ENCODE measurements at regions not wholly inside any gene's neighbourhood (a gene's known extent, or its start where the extent isn't known, plus 50 kb on each side); places are given as distances from the start of the nearest gene placed in this dataset.

DNA sequence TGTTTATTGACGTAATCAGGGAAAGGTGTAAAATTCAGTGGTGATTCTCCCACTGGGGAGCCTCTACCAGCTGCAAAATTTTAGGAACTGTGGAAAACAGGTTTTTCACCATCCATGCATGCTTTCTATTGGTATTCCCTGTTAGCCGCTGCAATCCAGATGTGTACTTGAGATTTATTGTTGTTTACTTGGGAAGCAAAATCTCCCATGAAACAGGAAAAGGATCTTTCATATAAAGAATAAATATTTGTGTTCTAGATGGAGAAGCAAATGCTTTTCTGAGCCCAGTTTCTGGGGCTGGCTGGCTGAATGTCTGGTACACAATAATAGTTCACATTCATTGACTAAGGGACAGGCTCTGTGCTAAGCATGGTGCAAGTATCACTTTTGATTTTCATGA is 144.6 kb upstream of the RASGRP1 start:
- H3K36me3 ChIP-seq (ENCODE audit: insufficient read depth, low read length): no peaks in the 10 kb centered on the region
- no peaks in the 10 kb centered on the region for H3K9me2 ChIP-seq (ENCODE audit: low read depth, low read length)
- no peaks in the 10 kb centered on the region for H3K79me2 ChIP-seq (ENCODE audit: insufficient read depth, low read length)
- H3K27ac ChIP-seq (ENCODE audit: low read depth, low read length, poor library complexity, severe bottlenecking): no peak overlapping the region
- H3K4me1 ChIP-seq (ENCODE audit: insufficient read depth, low read length, severe bottlenecking): no peaks in the 10 kb centered on the region
- H3K9me3 ChIP-seq (ENCODE audit: low read length): no peaks in the 10 kb centered on the region
- H3K9ac ChIP-seq (ENCODE audit: low read length): no peak overlapping the region
- no peak overlapping the region for H3K4me3 ChIP-seq (ENCODE audit: low read depth, low read length, poor library complexity, severe bottlenecking)
- H4K20me1 ChIP-seq (ENCODE audit: insufficient read depth, low read length): no peaks in the 10 kb centered on the region
- H2AFZ ChIP-seq (ENCODE audit: low read length): no peak overlapping the region
- no peaks in the 10 kb centered on the region for H3F3A ChIP-seq (ENCODE audit: insufficient read depth, low read length)
- no peak overlapping the region for H3K4me2 ChIP-seq (ENCODE audit: low read length)
- TF ChIP-seq EZH2 (IDR thresholded peaks at IDR 0.05; ENCODE audit: borderline replicate concordance, low read length) (no peak), CTCF (IDR thresholded peaks at IDR 0.05; ENCODE audit: low read length) (no peak)
- 0 out of 2 replicates have a peak, but pooled peaks cover 4% of the 10 kb centered on the region for H3K27me3 ChIP-seq (ENCODE audit: insufficient read depth, low read length)

- no peaks in the 10 kb centered on the region; the same call in 1 of the 2 replicates for H3K36me3 ChIP-seq (ENCODE audit: insufficient read depth, low read length)
- no peaks in the 10 kb centered on the region for H3K9me2 ChIP-seq (ENCODE audit: low read depth, low read length)
- no peaks in the 10 kb centered on the region for H3F3A ChIP-seq (ENCODE audit: insufficient read depth, low read length)
- H3K9ac ChIP-seq (ENCODE audit: low read length): no peak overlapping the region
- H3K4me2 ChIP-seq (ENCODE audit: low read length): no peak overlapping the region
- no peaks in the 10 kb centered on the region for H4K20me1 ChIP-seq (ENCODE audit: insufficient read depth, low read length)
- H3K27me3 ChIP-seq (ENCODE audit: insufficient read depth, low read length): 0 out of 2 replicates have a peak, but pooled peaks cover 4% of the 10 kb centered on the region
- TF ChIP-seq CTCF (IDR thresholded peaks at IDR 0.05; ENCODE audit: low read length) (no peak), EZH2 (IDR thresholded peaks at IDR 0.05; ENCODE audit: borderline replicate concordance, low read length) (no peak)
- H3K4me3 ChIP-seq (ENCODE audit: low read depth, low read length, poor library complexity, severe bottlenecking): no peak overlapping the region
- no peak overlapping the region for H3K27ac ChIP-seq (ENCODE audit: low read depth, low read length, poor library complexity, severe bottlenecking)
- H3K79me2 ChIP-seq (ENCODE audit: insufficient read depth, low read length): no peaks in the 10 kb centered on the region
- H2AFZ ChIP-seq (ENCODE audit: low read length): no peak overlapping the region
- H3K9me3 ChIP-seq (ENCODE audit: low read length): no peaks in the 10 kb centered on the region
- no peaks in the 10 kb centered on the region for H3K4me1 ChIP-seq (ENCODE audit: insufficient read depth, low read length, severe bottlenecking)
Observed at GRCh38 chr15:38714309-38715072, 149.9 kb upstream of the RASGRP1 start.

DNA sequence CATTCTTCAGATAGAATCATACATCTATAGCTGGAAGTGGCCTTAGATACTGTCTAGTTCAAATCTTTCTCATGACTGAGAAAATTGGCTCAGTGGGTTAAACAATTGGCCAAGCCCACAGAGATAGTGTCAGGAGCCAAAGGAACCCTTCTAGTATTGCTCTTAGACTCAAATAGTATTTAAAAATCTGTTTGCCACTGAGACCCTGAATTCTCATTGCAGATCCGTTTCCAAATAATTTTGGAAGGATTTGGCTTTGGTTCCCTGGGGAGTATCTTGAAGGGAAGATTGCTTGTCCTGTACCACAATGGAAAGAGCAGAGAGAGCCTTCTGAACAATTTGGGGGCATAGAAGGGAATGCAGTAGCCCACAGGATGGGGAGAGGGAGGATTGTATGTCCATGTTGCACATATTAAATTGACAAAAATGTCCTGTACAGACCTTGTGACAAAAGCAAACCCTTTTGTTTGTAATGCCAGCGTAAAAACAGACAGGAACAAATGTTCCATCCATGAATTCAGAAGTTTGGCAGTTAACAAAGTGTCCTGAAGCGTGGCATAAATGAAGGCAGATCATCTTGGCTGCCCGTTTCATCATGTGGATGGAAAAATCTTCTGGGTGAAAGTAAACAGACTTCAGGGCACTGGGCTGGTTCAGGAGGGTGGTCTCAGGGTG is 156.4 kb upstream of the RASGRP1 start:
- Histone ChIP-seq H3K9ac (ENCODE audit: low read length) (no peak overlapping the region), H3K4me2 (ENCODE audit: low read length) (no peak overlapping the region), H4K20me1 (ENCODE audit: insufficient read depth, low read length) (no peaks in the 10 kb centered on the region), H3K79me2 (ENCODE audit: insufficient read depth, low read length) (no peaks in the 10 kb centered on the region), H3K27me3 (ENCODE audit: insufficient read depth, low read length) (0 out of 2 replicates have a peak, but pooled peaks cover under 1% of the 10 kb centered on the region), H3F3A (ENCODE audit: insufficient read depth, low read length) (no peaks in the 10 kb centered on the region), H3K36me3 (ENCODE audit: insufficient read depth, low read length) (no peaks in the 10 kb centered on the region; the same call in 1 of the 2 replicates), H2AFZ (ENCODE audit: low read length) (no peak overlapping the region), H3K27ac (ENCODE audit: low read depth, low read length, poor library complexity, severe bottlenecking) (no peak overlapping the region), H3K9me3 (ENCODE audit: low read length) (no peaks in the 10 kb centered on the region), H3K4me1 (ENCODE audit: insufficient read depth, low read length, severe bottlenecking) (no peaks in the 10 kb centered on the region), H3K4me3 (ENCODE audit: low read depth, low read length, poor library complexity, severe bottlenecking) (no peak overlapping the region), H3K9me2 (ENCODE audit: low read depth, low read length) (no peaks in the 10 kb centered on the region)
- TF ChIP-seq EZH2 (IDR thresholded peaks at IDR 0.05; ENCODE audit: borderline replicate concordance, low read length): no peak
- no peak for TF ChIP-seq CTCF (IDR thresholded peaks at IDR 0.05; ENCODE audit: low read length)
